GM11168 (cell line): ENCODE measurements at regions not wholly inside any gene's neighbourhood (a gene's known extent, or its start where the extent isn't known, plus 50 kb on each side); places are given as distances from the start of the nearest gene placed in this dataset.
"Not testable (repeated sequence)": the region's sequence is repeated elsewhere in the genome, so short reads cannot be mapped to it uniquely, and the experiment has no call there.

Experiments used
- in situ Hi-C: fragments of 300-500 bp; cut with MboI; formaldehyde crosslinking; loops from one replicate; pipeline ENCODE4 v1.12.0; 2022; ENCODE audit warnings: low sequenced_read_pairs; ENCODE audit not compliant: unreplicated experiment

DNA sequence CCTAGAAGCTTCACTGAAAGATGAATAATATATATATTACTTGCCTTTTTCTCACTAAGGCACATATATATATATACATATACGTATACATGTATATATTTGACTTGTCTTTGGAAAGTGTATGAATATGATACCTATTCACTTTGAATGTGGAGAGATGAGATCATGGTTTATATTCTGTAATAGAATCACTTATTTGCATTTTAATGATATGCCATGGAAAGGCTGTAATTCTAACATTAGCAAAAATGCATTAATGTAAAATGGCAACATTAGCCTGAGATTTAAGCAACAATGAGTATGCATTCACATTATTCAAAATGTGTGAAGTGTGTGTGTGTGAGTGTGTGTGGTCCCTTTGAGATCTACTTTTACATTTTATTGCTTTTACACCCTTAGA is 54.5 kb upstream of the PRKD1 start:
- in situ Hi-C loops = no loop called here

- in situ Hi-C loops = no loop called here
Observed at GRCh38 chr14:29982993-29983392, 55.3 kb upstream of the PRKD1 start.

DNA sequence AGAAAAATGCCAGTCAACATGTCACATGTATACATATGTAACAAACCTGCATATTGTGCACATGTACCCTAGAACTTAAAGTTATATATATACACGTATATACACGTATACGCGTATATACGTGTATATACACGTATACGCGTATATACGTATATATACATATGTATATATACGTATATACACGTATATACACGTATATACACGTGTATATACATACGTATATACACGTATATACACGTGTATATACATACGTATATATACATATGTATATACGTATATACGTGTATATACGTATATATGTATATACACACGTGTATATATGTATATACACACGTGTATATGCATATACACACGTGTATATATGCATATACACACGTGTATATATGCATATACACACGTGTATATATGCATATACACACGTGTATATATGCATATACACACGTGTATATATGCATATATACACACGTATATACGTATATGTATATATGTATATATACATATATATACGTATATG is 62.8 kb upstream of the PRKD1 start:
- in situ Hi-C loops = not testable (repeated sequence)

GRCh38 chr14:29990993-29991392 is 63.3 kb upstream of the PRKD1 start:
- in situ Hi-C loops = no loop called here

DNA sequence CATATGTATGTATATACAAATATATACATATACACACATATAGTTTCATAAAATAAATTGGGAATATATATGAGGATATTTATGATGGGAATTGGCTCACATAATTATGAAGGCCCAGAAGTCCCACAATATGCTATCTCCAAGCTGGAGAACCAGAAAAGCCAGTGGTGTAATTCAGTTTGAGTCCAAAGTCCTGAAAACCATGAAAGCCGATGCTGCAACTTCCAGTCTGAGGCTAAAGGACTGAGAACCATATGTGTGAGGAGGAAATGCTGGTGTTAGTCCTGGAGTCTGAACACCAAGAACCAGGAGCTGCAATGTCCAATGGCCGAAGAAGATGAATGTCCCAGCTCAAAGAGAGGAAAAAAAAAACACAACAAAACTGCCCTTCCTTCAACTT is 65.5 kb upstream of the PRKD1 start:
- in situ Hi-C loops = no loop called here

- in situ Hi-C loops = no loop called here
Observed at GRCh38 chr14:29999013-29999539, 71.4 kb upstream of the PRKD1 start.

DNA sequence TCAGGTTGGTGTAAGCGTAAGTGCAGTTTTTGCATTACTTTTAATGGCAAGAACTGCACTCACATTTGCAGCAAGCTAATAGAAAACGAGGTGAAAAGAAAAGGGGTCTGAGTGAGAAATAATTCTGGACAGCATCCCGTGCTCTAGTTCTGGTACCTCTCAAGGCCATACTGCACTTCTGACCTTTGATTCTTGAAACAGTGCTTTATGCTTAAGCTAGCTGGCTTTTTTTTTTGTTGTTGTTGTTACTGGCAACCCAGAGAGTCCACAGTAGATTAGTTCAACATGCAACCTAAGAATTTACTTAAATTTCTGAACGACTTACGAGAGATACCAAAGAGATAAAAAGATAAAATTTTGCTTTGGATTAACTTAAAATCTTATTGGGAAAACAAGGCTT is 75.2 kb upstream of the PRKD1 start:
- in situ Hi-C loops = no loop called here

- in situ Hi-C loops = no loop called here
Observed at GRCh38 chr14:30005114-30005808, 77.6 kb upstream of the PRKD1 start.

GRCh38 chr14:30006695-30007094 is 79.0 kb upstream of the PRKD1 start:
- in situ Hi-C loops = no loop called here

GRCh38 chr14:30015489-30015888 is 87.8 kb upstream of the PRKD1 start:
- in situ Hi-C loops = no loop called here

DNA sequence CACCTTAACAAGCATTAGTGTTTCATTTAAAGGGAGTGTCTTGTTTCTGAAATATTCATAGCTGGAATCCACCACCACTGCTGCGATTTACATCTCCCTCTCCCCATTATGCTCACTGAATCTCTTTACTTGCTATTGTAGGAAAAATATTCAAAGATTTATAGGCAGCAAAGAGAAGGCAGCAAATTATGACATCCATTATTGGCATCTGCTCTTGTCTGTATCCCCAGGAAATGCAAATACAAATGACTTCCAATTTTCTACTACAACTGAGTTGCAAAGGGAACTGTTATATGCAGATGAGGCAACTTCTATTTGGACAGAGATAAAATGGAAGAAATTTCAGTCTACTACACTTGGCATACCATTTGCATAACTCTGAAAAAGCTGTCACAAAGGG is 88.4 kb upstream of the PRKD1 start:
- in situ Hi-C loops = no loop called here

GRCh38 chr14:30017370-30017993 is 89.8 kb upstream of the PRKD1 start:
- in situ Hi-C loops = no loop called here

GRCh38 chr14:30020271-30020670 is 92.6 kb upstream of the PRKD1 start:
- in situ Hi-C loops = no loop called here

- in situ Hi-C loops = no loop called here
Observed at GRCh38 chr14:30020687-30021086, 93.0 kb upstream of the PRKD1 start.

GRCh38 chr14:30023350-30023749 is 95.7 kb upstream of the PRKD1 start:
- in situ Hi-C loops = not testable (repeated sequence)

- in situ Hi-C loops = no loop called here
Observed at GRCh38 chr14:30034152-30034551, 106.5 kb upstream of the PRKD1 start.

- in situ Hi-C loops = no loop called here
Observed at GRCh38 chr14:30035361-30035760, 107.7 kb upstream of the PRKD1 start.

- in situ Hi-C loops = no loop called here
Observed at GRCh38 chr14:30045720-30046119, 118.1 kb upstream of the PRKD1 start.

GRCh38 chr14:30053103-30053502 is 125.5 kb upstream of the PRKD1 start:
- in situ Hi-C loops = no loop called here

GRCh38 chr14:30054201-30054600 is 126.6 kb upstream of the PRKD1 start:
- in situ Hi-C loops = no loop called here

DNA sequence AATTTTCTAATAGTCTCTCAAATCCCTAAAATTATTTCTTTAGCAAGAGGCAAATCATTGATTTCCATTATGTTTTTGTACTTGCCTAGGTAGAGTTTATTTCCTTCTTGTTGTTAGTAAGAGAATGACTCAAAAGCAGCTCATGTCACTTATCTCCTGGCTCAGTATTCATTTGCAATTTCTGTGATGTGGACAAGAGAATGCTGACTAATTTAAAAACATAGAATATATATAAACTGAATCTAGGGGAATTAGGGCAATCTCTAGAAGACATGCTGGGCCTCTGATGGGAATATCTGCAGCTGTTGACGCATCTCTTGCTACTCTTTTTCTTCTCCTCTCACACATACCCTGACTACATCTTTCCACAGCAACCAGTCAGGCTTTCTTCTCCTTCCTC is 130.8 kb upstream of the PRKD1 start:
- in situ Hi-C loops = no loop called here

- in situ Hi-C loops = no loop called here
Observed at GRCh38 chr14:30063746-30064145, 136.1 kb upstream of the PRKD1 start.
